ENCODE measurements at regions not wholly inside any gene's neighbourhood (a gene's known extent, or its start where the extent isn't known, plus 50 kb on each side); places are given as distances from the start of the nearest gene placed in this dataset.

GRCh38 chr6:25137916-25138232 is 141.3 kb upstream of the CARMIL1 start:
- H3K4me3 Mint-ChIP-seq = peak overlapping the region; percentile 90
- ATAC-seq (ENCODE audit: low read depth) = no peak

More at GRCh38 chr6:25137916-25138232, 141.3 kb upstream of the CARMIL1 start:
- H3K4me1 ChIP-seq (ENCODE audit: control insufficient read depth in 2 of 2, insufficient read depth in 2 of 2, low read length in 2 of 2) = peaks cover 21 to 25% of the 10 kb centered on the region in 2 donors
- no peaks in the 10 kb centered on the region for H3K36me3 ChIP-seq (replicated peaks in 1 of 2; ENCODE audit: control extremely low read depth in 1 of 2, control insufficient read depth in 1 of 2, extremely low read depth in 1 of 2, insufficient read depth in 2 of 2, low read length in 1 of 2)
- Mint-ChIP-seq H3K27me3 (no peaks in the 10 kb centered on the region), H3K9me3 (ENCODE audit: insufficient read depth) (peaks cover 3% of the 10 kb centered on the region), H3K27ac (peak overlapping the region; percentile 93), H3K4me1 (peaks cover 40% of the 10 kb centered on the region)
- CTCF ChIA-PET = interaction anchor here (0.5 to 1.5 kb wide), 6 partner anchors 8 to 131 kb away, joined by 3 to 5 read pairs (median 3); no protein-coding TSS in a partner anchor
- no peaks in the 10 kb centered on the region for H3K27me3 ChIP-seq (replicated peaks in 1 of 4; ENCODE audit: control extremely low read depth in 1 of 4, control insufficient read depth in 3 of 4, insufficient read depth in 4 of 4, low read length in 3 of 4)
- peaks cover 38% of the 10 kb centered on the region for H3K79me2 ChIP-seq (ENCODE audit: control insufficient read depth, insufficient read depth, low read length)
- peak overlapping the region; percentile 45 to 95 (median 72) for H3K4me3 ChIP-seq (ENCODE audit: control extremely low read depth in 1 of 5, extremely low read depth in 1 of 5, insufficient read depth in 1 of 5, low read depth in 2 of 5, low read length in 4 of 5)
- H3K9me3 ChIP-seq (ENCODE audit: control extremely low read depth in 1 of 3, control insufficient read depth in 2 of 3, insufficient read depth in 1 of 3, low read length in 2 of 3) = peaks cover 0 to 7% (median under 1%) of the 10 kb centered on the region in 3 donors
- H2AFZ ChIP-seq (ENCODE audit: insufficient read depth, low read depth, low read length, poor library complexity, severe bottlenecking) = peak overlapping the region; percentile 83
- H3K27ac ChIP-seq (ENCODE audit: low read length in 2 of 2) = peak overlapping the region; percentile 81 to 87
- no peak for DNase-seq
- TF ChIP-seq CTCF (IDR thresholded peaks at IDR 0.05) = no peak
- no peak for TF ChIP-seq EZH2 (IDR thresholded peaks at IDR 0.05; ENCODE audit: borderline replicate concordance, insufficient read depth, low read depth, low read length, poor library complexity, severe bottlenecking)
- intact Hi-C loops (cut with micrococcal nuclease) = loop anchor here (1.0 kb wide), 1 partner anchor 9 kb away; no protein-coding TSS in a partner anchor
- WGBS (ENCODE audit: insufficient coverage) = 0% methylated on average over 4 of the region's 5 CpGs
- H3K9ac ChIP-seq (ENCODE audit: low read length) = peak overlapping the region; percentile 82
- no peaks in the 10 kb centered on the region for H4K20me1 ChIP-seq (ENCODE audit: control insufficient read depth, insufficient read depth, low read length, poor library complexity, severe bottlenecking)
- POLR2A ChIA-PET = interaction anchor here (1.0 kb wide), 1 partner anchor 8 kb away, joined by 4 read pairs; no protein-coding TSS in a partner anchor
- H3K4me2 ChIP-seq (replicated peaks; ENCODE audit: low read depth, low read length, poor library complexity, severe bottlenecking) = peak overlapping the region; percentile 73
